NB4 (cell line): ENCODE measurements at regions not wholly inside any gene's neighbourhood (a gene's known extent, or its start where the extent isn't known, plus 50 kb on each side); places are given as distances from the start of the nearest gene placed in this dataset.

Experiments used
- POLR2A ChIP-seq: IDR thresholded peaks from 2 replicates; pipeline ENCODE4 v1.6.1; 2011; ENCODE audit warnings: mild to moderate bottlenecking; ENCODE audit not compliant: insufficient read length; ENCODE audit errors: extremely low read depth
- TF ChIP-seq, protein P1 (sequence below): IDR thresholded peaks from one replicate; pipeline ENCODE4 v1.5.1; 2012; ENCODE audit warnings: low read depth, low read length

DNA sequence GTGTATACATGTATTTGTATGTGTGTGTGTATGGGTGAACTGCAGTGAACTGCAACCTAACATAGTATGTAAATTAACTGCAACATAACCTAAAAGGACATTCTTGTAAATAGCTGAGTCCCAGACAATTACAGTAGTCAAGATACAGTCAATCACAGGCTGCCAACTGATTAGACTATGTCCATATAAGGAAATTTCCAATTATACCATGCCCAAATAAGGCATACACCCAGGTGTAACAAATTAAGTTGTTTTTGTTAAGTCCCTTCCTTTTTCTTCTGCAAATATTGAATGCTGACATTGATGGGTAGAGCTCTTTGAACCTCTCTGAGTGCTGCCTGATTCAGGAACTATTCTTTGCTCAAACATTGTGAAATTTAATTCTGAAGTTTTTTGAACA lies 594.6 kb upstream of the FAM174A start:
- TF ChIP-seq, protein P1, sequence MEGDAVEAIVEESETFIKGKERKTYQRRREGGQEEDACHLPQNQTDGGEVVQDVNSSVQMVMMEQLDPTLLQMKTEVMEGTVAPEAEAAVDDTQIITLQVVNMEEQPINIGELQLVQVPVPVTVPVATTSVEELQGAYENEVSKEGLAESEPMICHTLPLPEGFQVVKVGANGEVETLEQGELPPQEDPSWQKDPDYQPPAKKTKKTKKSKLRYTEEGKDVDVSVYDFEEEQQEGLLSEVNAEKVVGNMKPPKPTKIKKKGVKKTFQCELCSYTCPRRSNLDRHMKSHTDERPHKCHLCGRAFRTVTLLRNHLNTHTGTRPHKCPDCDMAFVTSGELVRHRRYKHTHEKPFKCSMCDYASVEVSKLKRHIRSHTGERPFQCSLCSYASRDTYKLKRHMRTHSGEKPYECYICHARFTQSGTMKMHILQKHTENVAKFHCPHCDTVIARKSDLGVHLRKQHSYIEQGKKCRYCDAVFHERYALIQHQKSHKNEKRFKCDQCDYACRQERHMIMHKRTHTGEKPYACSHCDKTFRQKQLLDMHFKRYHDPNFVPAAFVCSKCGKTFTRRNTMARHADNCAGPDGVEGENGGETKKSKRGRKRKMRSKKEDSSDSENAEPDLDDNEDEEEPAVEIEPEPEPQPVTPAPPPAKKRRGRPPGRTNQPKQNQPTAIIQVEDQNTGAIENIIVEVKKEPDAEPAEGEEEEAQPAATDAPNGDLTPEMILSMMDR = no peak
- no peak for TF ChIP-seq POLR2A
